HUES6 (cell line): ENCODE measurements at regions not wholly inside any gene's neighbourhood (a gene's known extent, or its start where the extent isn't known, plus 50 kb on each side); places are given as distances from the start of the nearest gene placed in this dataset.

Experiments
- H3K27ac ChIP-seq: 2 replicates; pipeline ENCODE4 v1.7.0; 2013; ENCODE audit warnings: low read depth, mild to moderate bottlenecking, low read length, inconsistent platforms
- H3K27me3 ChIP-seq: 2 replicates; pipeline ENCODE4 v1.6.1; 2013; ENCODE audit warnings: low read length; ENCODE audit not compliant: control insufficient read depth, insufficient read depth
- H3K36me3 ChIP-seq: 2 replicates; pipeline ENCODE4 v1.6.1; 2013; ENCODE audit warnings: low read length; ENCODE audit not compliant: control insufficient read depth, insufficient read depth
- H3K4me1 ChIP-seq: 2 replicates; pipeline ENCODE4 v1.6.1; 2013; ENCODE audit warnings: low read length; ENCODE audit not compliant: control insufficient read depth, insufficient read depth
- H3K4me3 ChIP-seq: 2 replicates; pipeline ENCODE4 v1.5.1; 2013; ENCODE audit warnings: low read depth, low read length
- H3K9ac ChIP-seq: one replicate; pipeline ENCODE4 v1.6.1; 2013; ENCODE audit warnings: mild to moderate bottlenecking, low read length
- H3K9me3 ChIP-seq: 2 replicates; pipeline ENCODE4 v1.6.1; 2013; ENCODE audit warnings: low read depth, low read length; ENCODE audit not compliant: control insufficient read depth, insufficient read depth

- H3K9ac ChIP-seq: no peak overlapping the region
- no peaks in the 10 kb centered on the region for H3K36me3 ChIP-seq
- H3K9me3 ChIP-seq: no peaks in the 10 kb centered on the region
- H3K4me3 ChIP-seq: no peak overlapping the region
- no peak overlapping the region for H3K27ac ChIP-seq
- H3K4me1 ChIP-seq: no peaks in the 10 kb centered on the region
- no peaks in the 10 kb centered on the region for H3K27me3 ChIP-seq
Measured at GRCh38 chr13:106003651-106004050, 531.8 kb downstream of the EFNB2 start.

- no peak overlapping the region for H3K27ac ChIP-seq
- H3K4me1 ChIP-seq: no peaks in the 10 kb centered on the region
- no peaks in the 10 kb centered on the region for H3K9me3 ChIP-seq
- no peaks in the 10 kb centered on the region for H3K27me3 ChIP-seq
- H3K36me3 ChIP-seq: no peaks in the 10 kb centered on the region
- H3K4me3 ChIP-seq: no peak overlapping the region
- no peak overlapping the region for H3K9ac ChIP-seq
Measured at GRCh38 chr13:106001443-106001842, 534.0 kb downstream of the EFNB2 start.

- Histone ChIP-seq H3K36me3 (no peaks in the 10 kb centered on the region), H3K9me3 (no peaks in the 10 kb centered on the region), H3K4me3 (no peak overlapping the region), H3K9ac (no peak overlapping the region), H3K27me3 (no peaks in the 10 kb centered on the region), H3K4me1 (no peaks in the 10 kb centered on the region), H3K27ac (no peak overlapping the region)
Measured at GRCh38 chr13:105997581-105998550, 537.6 kb downstream of the EFNB2 start.

- no peaks in the 10 kb centered on the region for H3K9me3 ChIP-seq
- H3K4me1 ChIP-seq: no peaks in the 10 kb centered on the region
- no peak overlapping the region for H3K9ac ChIP-seq
- H3K4me3 ChIP-seq: no peak overlapping the region
- no peaks in the 10 kb centered on the region for H3K36me3 ChIP-seq
- no peak overlapping the region for H3K27ac ChIP-seq
- H3K27me3 ChIP-seq: no peaks in the 10 kb centered on the region
Measured at GRCh38 chr13:105996391-105997025, 539.0 kb downstream of the EFNB2 start.

- H3K27me3 ChIP-seq: no peaks in the 10 kb centered on the region
Measured at GRCh38 chr13:105994340-105994739, 541.1 kb downstream of the EFNB2 start.

GRCh38 chr13:105991622-105992277 is 543.7 kb downstream of the EFNB2 start:
- H3K27ac ChIP-seq: no peak overlapping the region
- H3K36me3 ChIP-seq: no peaks in the 10 kb centered on the region

More at GRCh38 chr13:105994340-105994739, 541.1 kb downstream of the EFNB2 start:
- Histone ChIP-seq H3K9ac (no peak overlapping the region), H3K4me3 (no peak overlapping the region), H3K36me3 (no peaks in the 10 kb centered on the region), H3K27ac (no peak overlapping the region), H3K9me3 (no peaks in the 10 kb centered on the region), H3K4me1 (no peaks in the 10 kb centered on the region)

GRCh38 chr13:105991131-105991530 is 544.3 kb downstream of the EFNB2 start:
- Histone ChIP-seq H3K9me3 (no peaks in the 10 kb centered on the region), H3K4me3 (no peak overlapping the region), H3K9ac (no peak overlapping the region), H3K27ac (no peak overlapping the region), H3K36me3 (no peaks in the 10 kb centered on the region), H3K4me1 (no peaks in the 10 kb centered on the region), H3K27me3 (no peaks in the 10 kb centered on the region)

More at GRCh38 chr13:105991622-105992277, 543.7 kb downstream of the EFNB2 start:
- Histone ChIP-seq H3K27me3 (no peaks in the 10 kb centered on the region), H3K9me3 (no peaks in the 10 kb centered on the region), H3K4me3 (no peak overlapping the region), H3K4me1 (no peaks in the 10 kb centered on the region), H3K9ac (no peak overlapping the region)

GRCh38 chr13:105990256-105990958 is 545.1 kb downstream of the EFNB2 start:
- H3K27ac ChIP-seq: no peak overlapping the region
- no peak overlapping the region for H3K4me3 ChIP-seq
- no peaks in the 10 kb centered on the region for H3K27me3 ChIP-seq
- H3K4me1 ChIP-seq: no peaks in the 10 kb centered on the region
- H3K36me3 ChIP-seq: no peaks in the 10 kb centered on the region
- H3K9me3 ChIP-seq: no peaks in the 10 kb centered on the region
- no peak overlapping the region for H3K9ac ChIP-seq

GRCh38 chr13:105984646-105985045 is 550.8 kb downstream of the EFNB2 start:
- no peaks in the 10 kb centered on the region for H3K36me3 ChIP-seq
- H3K27me3 ChIP-seq: no peaks in the 10 kb centered on the region
- H3K27ac ChIP-seq: no peak overlapping the region
- H3K9me3 ChIP-seq: no peaks in the 10 kb centered on the region
- peaks cover 5% of the 10 kb centered on the region; the same call in 1 of the 2 replicates for H3K4me1 ChIP-seq
- no peak overlapping the region for H3K9ac ChIP-seq
- H3K4me3 ChIP-seq: no peak overlapping the region

GRCh38 chr13:105984236-105984635 is 551.2 kb downstream of the EFNB2 start:
- Histone ChIP-seq H3K4me1 (peaks cover 5% of the 10 kb centered on the region; the same call in 1 of the 2 replicates), H3K4me3 (no peak overlapping the region), H3K36me3 (no peaks in the 10 kb centered on the region), H3K9me3 (no peaks in the 10 kb centered on the region), H3K27me3 (no peaks in the 10 kb centered on the region), H3K9ac (no peak overlapping the region), H3K27ac (no peak overlapping the region)
